GM12873 (cell line): ENCODE measurements at regions not wholly inside any gene's neighbourhood (a gene's known extent, or its start where the extent isn't known, plus 50 kb on each side); places are given as distances from the start of the nearest gene placed in this dataset.

Experiments used
- CTCF ChIP-seq: IDR thresholded peaks from 2 replicates; pipeline ENCODE4 v1.5.1; 2012; ENCODE audit warnings: low read depth, mild to moderate bottlenecking, moderate library complexity, low read length, control low read depth; ENCODE audit not compliant: insufficient read depth; ENCODE audit errors: missing control alignments

- peak; percentile 27 for TF ChIP-seq CTCF
These were observed 180.1 kb upstream of the S100G start for GRCh38 chrX:16469870-16470269.

- no peak for TF ChIP-seq CTCF
These were observed 177.6 kb upstream of the S100G start for GRCh38 chrX:16472345-16472744.

- no peak for TF ChIP-seq CTCF
These were observed 175.4 kb upstream of the S100G start for GRCh38 chrX:16474511-16474910.

- no peak for TF ChIP-seq CTCF
These were observed 173.9 kb upstream of the S100G start for GRCh38 chrX:16476009-16476408.

GRCh38 chrX:16476692-16477091, 173.3 kb upstream of the S100G start:
- no peak for TF ChIP-seq CTCF

- TF ChIP-seq CTCF = no peak
These were observed 170.6 kb upstream of the S100G start for GRCh38 chrX:16479206-16479869.

- no peak for TF ChIP-seq CTCF
These were observed 169.9 kb upstream of the S100G start for GRCh38 chrX:16480049-16480448.

- no peak for TF ChIP-seq CTCF
These were observed 165.6 kb upstream of the S100G start for GRCh38 chrX:16484338-16484737.
